ENCODE measurements at regions not wholly inside any gene's neighbourhood (a gene's known extent, or its start where the extent isn't known, plus 50 kb on each side); places are given as distances from the start of the nearest gene placed in this dataset.
"Not testable (repeated sequence)": the region's sequence is repeated elsewhere in the genome, so short reads cannot be mapped to it uniquely, and the experiment has no call there.

DNA sequence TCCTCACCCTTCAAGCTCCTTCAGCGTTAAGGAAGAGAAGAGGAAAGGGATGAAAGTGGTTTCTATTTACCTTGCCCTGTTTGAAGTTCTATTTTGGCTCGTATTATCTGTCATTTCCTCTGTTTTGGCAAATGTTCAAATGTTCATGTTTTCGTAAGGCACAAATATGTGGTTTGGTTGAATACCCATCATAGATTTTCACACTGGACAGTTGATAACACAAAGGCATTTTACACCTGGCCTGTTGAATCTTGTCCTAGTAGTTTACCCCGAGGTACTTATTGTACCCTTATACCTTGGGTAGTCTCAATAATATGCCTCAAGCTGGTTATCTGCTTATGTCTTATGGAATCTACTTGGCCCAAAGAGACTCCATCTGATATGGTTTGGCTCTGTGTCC lies 706.9 kb downstream of the METTL15 start:
- FAIRE-seq, result no peak
- no peak for DNase-seq (ENCODE audit: insufficient read length, low spot score)
- no peak for TF ChIP-seq POLR2A (IDR thresholded peaks at IDR 0.05; ENCODE audit: low read depth, low read length)

GRCh38 chr11:28808771-28809170 lies 700.6 kb downstream of the METTL15 start:
- no peak for TF ChIP-seq POLR2A (IDR thresholded peaks at IDR 0.05; ENCODE audit: low read depth, low read length)
- DNase-seq (ENCODE audit: insufficient read length, low spot score), result no peak

GRCh38 chr11:28799316-28799715 lies 691.1 kb downstream of the METTL15 start:
- no peak for FAIRE-seq
- DNase-seq (ENCODE audit: insufficient read length, low spot score), result no peak
- no peak for TF ChIP-seq POLR2A (IDR thresholded peaks at IDR 0.05; ENCODE audit: low read depth, low read length)

More at GRCh38 chr11:28808771-28809170, 700.6 kb downstream of the METTL15 start:
- peak; percentile 87 for FAIRE-seq

GRCh38 chr11:28798286-28798685 lies 690.1 kb downstream of the METTL15 start:
- DNase-seq (ENCODE audit: insufficient read length, low spot score) (no peak), FAIRE-seq (peak; percentile 62)

GRCh38 chr11:28797536-28797935 lies 689.3 kb downstream of the METTL15 start:
- FAIRE-seq, result no peak
- TF ChIP-seq POLR2A (IDR thresholded peaks at IDR 0.05; ENCODE audit: low read depth, low read length), result no peak
- no peak for DNase-seq (ENCODE audit: insufficient read length, low spot score)

More at GRCh38 chr11:28798286-28798685, 690.1 kb downstream of the METTL15 start:
- no peak for TF ChIP-seq POLR2A (IDR thresholded peaks at IDR 0.05; ENCODE audit: low read depth, low read length)

- TF ChIP-seq POLR2A (IDR thresholded peaks at IDR 0.05; ENCODE audit: low read depth, low read length), result no peak
- DNase-seq (ENCODE audit: insufficient read length, low spot score), result no peak
- no peak for FAIRE-seq
These were observed 686.2 kb downstream of the METTL15 start for GRCh38 chr11:28794405-28794804.

DNA sequence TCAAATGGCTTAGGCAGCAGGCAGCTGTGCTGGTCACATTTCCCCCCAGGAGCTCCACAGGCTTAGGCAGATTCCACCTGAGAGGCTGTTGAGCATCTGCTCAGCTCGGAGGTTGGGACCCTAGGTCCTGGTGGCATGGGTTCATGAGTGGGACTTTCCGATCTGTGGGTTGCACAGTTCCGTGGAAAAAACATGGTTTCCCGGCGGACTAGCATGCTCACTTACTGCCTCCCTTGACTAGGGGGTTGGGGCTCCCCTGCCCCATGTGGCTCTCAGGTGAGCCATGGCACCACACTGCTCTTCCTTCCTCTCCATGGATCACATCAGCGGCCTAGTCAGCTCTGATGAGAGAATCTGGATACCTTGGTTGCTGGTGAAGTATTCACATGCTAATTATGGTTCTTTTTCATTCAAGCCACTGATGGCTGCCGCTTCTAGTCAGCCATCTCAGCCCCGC lies 685.1 kb downstream of the METTL15 start:
- FAIRE-seq (no peak), DNase-seq (ENCODE audit: insufficient read length, low spot score) (no peak)
- no peak for TF ChIP-seq POLR2A (IDR thresholded peaks at IDR 0.05; ENCODE audit: low read depth, low read length)

- no peak for DNase-seq (ENCODE audit: insufficient read length, low spot score)
- TF ChIP-seq POLR2A (IDR thresholded peaks at IDR 0.05; ENCODE audit: low read depth, low read length), result no peak
- no peak for FAIRE-seq
These were observed 684.7 kb downstream of the METTL15 start for GRCh38 chr11:28792856-28793255.

DNA sequence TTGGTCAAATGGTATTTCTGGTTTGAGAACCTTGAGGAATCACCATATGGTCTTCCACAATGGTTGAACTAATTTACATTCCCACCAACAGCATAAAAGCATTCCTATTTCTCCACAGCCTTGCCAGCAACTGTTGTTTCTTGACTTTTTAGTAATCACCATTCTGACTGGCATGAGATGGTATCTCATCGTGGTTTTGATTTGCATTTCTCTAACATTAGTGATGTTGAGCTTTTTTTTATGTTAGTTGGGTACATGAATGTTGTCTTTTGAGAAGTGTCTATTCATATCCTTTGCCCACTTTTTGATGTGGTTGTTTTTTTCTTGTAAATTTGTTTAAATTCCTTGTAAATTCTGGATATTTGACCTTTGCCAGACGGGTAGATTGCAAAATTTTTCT lies 679.7 kb downstream of the METTL15 start:
- not testable (repeated sequence) for DNase-seq (ENCODE audit: insufficient read length, low spot score)

GRCh38 chr11:28777126-28777525 lies 668.9 kb downstream of the METTL15 start:
- FAIRE-seq (no peak), DNase-seq (ENCODE audit: insufficient read length, low spot score) (no peak)
- no peak for TF ChIP-seq POLR2A (IDR thresholded peaks at IDR 0.05; ENCODE audit: low read depth, low read length)

More for the DNA sequence above, 679.7 kb downstream of the METTL15 start:
- peak; percentile 36 for FAIRE-seq

GRCh38 chr11:28773606-28774005 lies 665.4 kb downstream of the METTL15 start:
- DNase-seq (ENCODE audit: insufficient read length, low spot score), result no peak
- no peak for FAIRE-seq
- no peak for TF ChIP-seq POLR2A (IDR thresholded peaks at IDR 0.05; ENCODE audit: low read depth, low read length)

DNA sequence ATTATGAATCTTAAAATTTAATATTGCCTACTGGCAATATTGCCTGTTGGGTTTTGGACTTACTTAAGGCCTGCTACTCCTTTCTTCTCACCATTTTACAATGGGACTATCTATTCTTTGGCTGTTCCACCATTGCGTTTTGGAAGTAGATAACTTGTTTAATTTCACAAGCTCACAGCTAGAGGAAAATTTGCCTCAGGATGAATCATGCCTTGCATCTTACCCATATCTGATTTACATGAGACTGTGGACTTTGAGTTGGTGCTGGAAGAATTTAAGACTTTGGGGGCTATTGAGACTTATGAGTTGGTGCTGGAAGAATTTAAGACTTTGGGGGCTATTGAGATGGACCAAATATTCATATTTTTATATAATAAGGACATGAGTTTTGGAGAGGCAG lies 662.6 kb downstream of the METTL15 start:
- DNase-seq (ENCODE audit: insufficient read length, low spot score) (no peak), FAIRE-seq (no peak)
- no peak for TF ChIP-seq POLR2A (IDR thresholded peaks at IDR 0.05; ENCODE audit: low read depth, low read length)

GRCh38 chr11:28767574-28767973 lies 659.4 kb downstream of the METTL15 start:
- no peak for FAIRE-seq
- no peak for TF ChIP-seq POLR2A (IDR thresholded peaks at IDR 0.05; ENCODE audit: low read depth, low read length)
- DNase-seq (ENCODE audit: insufficient read length, low spot score), result no peak

DNA sequence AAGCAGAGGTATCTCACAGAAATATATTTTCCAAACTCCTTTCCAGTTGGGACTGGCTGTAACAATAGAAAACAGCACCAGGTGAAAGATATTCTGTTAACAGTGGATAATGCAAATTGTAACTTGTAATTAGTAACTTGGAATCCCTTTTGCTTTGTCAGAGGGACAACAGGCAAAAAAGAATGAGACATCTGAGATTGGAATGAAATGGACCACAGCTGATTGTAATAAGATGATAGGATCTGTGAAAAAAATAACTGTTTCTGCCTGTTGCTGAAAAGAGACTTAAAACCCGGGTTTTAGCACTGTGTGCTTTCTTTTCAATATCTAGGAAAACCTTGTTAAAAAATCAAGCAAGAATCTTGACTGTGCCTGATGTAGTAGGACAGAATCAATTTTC lies 655.7 kb downstream of the METTL15 start:
- DNase-seq (ENCODE audit: insufficient read length, low spot score), result no peak
- no peak for TF ChIP-seq POLR2A (IDR thresholded peaks at IDR 0.05; ENCODE audit: low read depth, low read length)
- no peak for FAIRE-seq

GRCh38 chr11:28763151-28763550 lies 655.0 kb downstream of the METTL15 start:
- TF ChIP-seq POLR2A (IDR thresholded peaks at IDR 0.05; ENCODE audit: low read depth, low read length), result no peak
- FAIRE-seq, result no peak
- DNase-seq (ENCODE audit: insufficient read length, low spot score), result no peak

All from H54 (cell line).